Spleen (tissue), 11 donors: ENCODE measurements at regions not wholly inside any gene's neighbourhood (a gene's known extent, or its start where the extent isn't known, plus 50 kb on each side); places are given as distances from the start of the nearest gene placed in this dataset.

Experiments used
- DNase-seq: peaks from one replicate; pipeline ENCODE4 v3.0.0-alpha.2; 2020
- H3K27ac ChIP-seq, 8 donors: fragments of 200-600 bp; sonication (generic) in 7 of 8; 1 replicate in 4 of 8; 2 replicates in 4 of 8; pipeline versions ENCODE4 v1.5.0 to v1.8.0; 2016 to 2021; ENCODE audit warnings: inconsistent platforms in 4 of 8, mild to moderate bottlenecking in 4 of 8, moderate library complexity in 1 of 8
- H3K27me3 ChIP-seq, 7 donors: fragments of 200-600 bp; sonication (generic) in 6 of 7; replicated peaks in 1 of 7; 1 replicate in 4 of 7; 2 replicates in 3 of 7; pipeline versions ENCODE4 v1.5.0 to v1.8.0; 2016 to 2021; ENCODE audit warnings: inconsistent platforms in 3 of 7, mild to moderate bottlenecking in 1 of 7
- H3K36me3 ChIP-seq, 6 donors: fragments of 200-600 bp; sonication (generic) in 5 of 6; 1 replicate in 4 of 6; 2 replicates in 2 of 6; pipeline versions ENCODE4 v1.5.0 to v1.8.0; 2016 to 2021; ENCODE audit warnings: inconsistent platforms in 2 of 6
- H3K4me1 ChIP-seq, 6 donors: fragments of 200-600 bp; sonication (generic) in 5 of 6; 1 replicate in 3 of 6; 2 replicates in 3 of 6; pipeline versions ENCODE4 v1.5.0 to v1.8.0; 2016 to 2021; ENCODE audit warnings: inconsistent platforms in 3 of 6
- H3K4me3 ChIP-seq, 8 donors: fragments of 200-600 bp; sonication (generic) in 7 of 8; 1 replicate in 4 of 8; 2 replicates in 4 of 8; pipeline versions ENCODE4 v1.5.0 to v1.8.0; 2016 to 2021; ENCODE audit warnings: inconsistent platforms in 4 of 8, mild to moderate bottlenecking in 4 of 8, moderate library complexity in 2 of 8
- H3K9me3 ChIP-seq, 8 donors: fragments of 200-600 bp; sonication (generic) in 7 of 8; 1 replicate in 4 of 8; 2 replicates in 4 of 8; pipeline versions ENCODE4 v1.5.0 to v1.8.0; 2016 to 2021; ENCODE audit warnings: inconsistent platforms in 4 of 8
- POLR2A ChIP-seq, 3 donors: fragments of 450-650 bp; IDR thresholded peaks; one replicate each; pipeline ENCODE4 v1.5.1; 2017; ENCODE audit warnings: antibody characterized with exemption in 3 of 3, mild to moderate bottlenecking in 1 of 3
- POLR2AphosphoS5 ChIP-seq, 3 donors: sonication (generic); formaldehyde crosslinking; IDR thresholded peaks; one replicate each; pipeline ENCODE4 v1.5.1; 2017; ENCODE audit warnings: antibody characterized with exemption in 3 of 3
- WGBS, 5 donors: extraction: QIAGEN DNeasy Blood & Tissue Kit in 3 of 5; methylation state at CpG; one replicate each; pipeline versions ENCODE4 v1.1.5 to v1.1.7; 2013 to 2018; 5-methylcytosine and 5-hydroxymethylcytosine counted together
- intact Hi-C: fragments of 100-400 bp; cut with DNase I; formaldehyde crosslinking; loops from one replicate; pipeline ENCODE4 v1.15.0; 2023; ENCODE audit warnings: low total_unique reads
- small RNA-seq, 4 donors: library from RNA; depleted of rRNA; stranded (forward); fragments of <200 nt; gene quantifications; one replicate each; pipeline ENCODE3, GENCODE V24; 2016
- TF ChIP-seq, protein P1 (sequence below), 11 experiments: fragments of 200-600 bp in 7 of 11; fragments of 450-650 bp in 4 of 11; sonication (generic) in 4 of 11; IDR thresholded peaks in 8 of 11; conservative IDR thresholded peaks in 3 of 11; 1 replicate in 7 of 11; 2 replicates in 4 of 11; pipeline versions ENCODE4 v1.4.0 to v1.8.0; 2016 to 2021; ENCODE audit warnings: antibody characterized with exemption in 11 of 11, inconsistent platforms in 4 of 11, mild to moderate bottlenecking in 1 of 11
- donor health status: healthy with polysubstance abuse.
- donor health status: DM: no; HTN: no; CAD: no; lungs with moderate emphysema.
- donor health status: DM: no; HTN: no; CAD: no.
- donor health status: Bipolar disorder and iron deficiency.
- donor health status: healthy.
- donor health status: DM: no; HTN: no; CAD: no.
- donor health status: DM: yes; HTN: yes; CAD: no.

DNA sequence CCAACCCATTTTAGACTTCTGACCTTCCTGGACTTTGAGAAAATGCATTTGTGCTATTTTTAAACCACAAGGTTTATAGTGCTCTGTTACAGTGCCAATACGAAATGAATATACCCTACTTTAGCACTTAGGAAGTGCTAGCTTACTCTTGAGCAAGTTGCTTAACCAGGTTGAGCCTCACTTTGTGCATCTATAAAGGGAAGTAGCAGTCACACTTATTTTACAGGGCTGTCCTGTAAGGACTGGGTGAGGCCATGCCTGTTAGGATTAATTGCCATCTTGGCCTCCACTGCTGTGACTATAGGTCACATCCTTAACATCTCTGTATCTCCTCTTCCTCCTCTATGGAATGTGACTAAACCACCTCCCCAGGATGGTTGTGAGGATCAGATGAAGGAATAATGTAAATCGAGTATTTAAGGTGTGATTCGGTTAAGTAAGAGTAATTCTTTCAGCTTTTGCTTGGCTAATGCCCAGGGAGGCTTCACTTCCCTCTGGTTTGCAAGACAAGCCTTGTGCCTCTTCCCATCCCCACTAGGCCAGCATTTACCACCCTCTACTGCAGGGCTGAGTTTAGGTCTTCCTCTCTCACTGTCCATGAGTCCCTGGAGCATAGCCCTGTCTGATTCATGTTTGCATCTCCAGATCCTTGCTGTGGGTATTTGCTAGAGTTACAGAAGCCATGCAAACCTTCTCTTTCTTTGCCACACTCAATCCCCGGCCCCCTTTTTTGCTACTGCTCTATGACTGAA lies 341.2 kb downstream of the ZNF521 start:
- Histone ChIP-seq H3K4me3 (no peak overlapping the region), H3K36me3 (no peaks in the 10 kb centered on the region), H3K27ac (no peak overlapping the region), H3K9me3 (peaks cover 0 to 17% (median 7%) of the 10 kb centered on the region in 8 donors), H3K4me1 (no peaks in the 10 kb centered on the region), H3K27me3 (no peaks in the 10 kb centered on the region)
- DNase-seq = no peak
- intact Hi-C loops = no loop called here
- no peak for TF ChIP-seq POLR2A (IDR thresholded peaks at IDR 0.05)
- TF ChIP-seq, protein P1, sequence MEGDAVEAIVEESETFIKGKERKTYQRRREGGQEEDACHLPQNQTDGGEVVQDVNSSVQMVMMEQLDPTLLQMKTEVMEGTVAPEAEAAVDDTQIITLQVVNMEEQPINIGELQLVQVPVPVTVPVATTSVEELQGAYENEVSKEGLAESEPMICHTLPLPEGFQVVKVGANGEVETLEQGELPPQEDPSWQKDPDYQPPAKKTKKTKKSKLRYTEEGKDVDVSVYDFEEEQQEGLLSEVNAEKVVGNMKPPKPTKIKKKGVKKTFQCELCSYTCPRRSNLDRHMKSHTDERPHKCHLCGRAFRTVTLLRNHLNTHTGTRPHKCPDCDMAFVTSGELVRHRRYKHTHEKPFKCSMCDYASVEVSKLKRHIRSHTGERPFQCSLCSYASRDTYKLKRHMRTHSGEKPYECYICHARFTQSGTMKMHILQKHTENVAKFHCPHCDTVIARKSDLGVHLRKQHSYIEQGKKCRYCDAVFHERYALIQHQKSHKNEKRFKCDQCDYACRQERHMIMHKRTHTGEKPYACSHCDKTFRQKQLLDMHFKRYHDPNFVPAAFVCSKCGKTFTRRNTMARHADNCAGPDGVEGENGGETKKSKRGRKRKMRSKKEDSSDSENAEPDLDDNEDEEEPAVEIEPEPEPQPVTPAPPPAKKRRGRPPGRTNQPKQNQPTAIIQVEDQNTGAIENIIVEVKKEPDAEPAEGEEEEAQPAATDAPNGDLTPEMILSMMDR (IDR thresholded peaks at IDR 0.05 in 8 of 11, conservative IDR thresholded peaks at IDR 0.05 in 3 of 11) = no peak
- no peak for TF ChIP-seq POLR2AphosphoS5 (IDR thresholded peaks at IDR 0.05)
- WGBS, 5 donors = 83 to 92% (median 85%) methylated on average over 4 of the region's 4 CpGs

Small RNA genes lying in the stretch of these regions (small RNA-seq; reads per million reads assigned to genes)
- gene PPIAP57 = 0 reads per million in 4 donors
